Thyroid gland (tissue), 4 donors: ENCODE measurements at regions not wholly inside any gene's neighbourhood (a gene's known extent, or its start where the extent isn't known, plus 50 kb on each side); places are given as distances from the start of the nearest gene placed in this dataset.

Experiments
- DNase-seq, 2 donors: peaks; one replicate each; pipeline ENCODE4 v3.0.0-alpha.2; 2019
- H3K27ac ChIP-seq, 3 donors: fragments of 200-600 bp; sonication (generic); 1 replicate in 2 of 3; 2 replicates in 1 of 3; pipeline ENCODE4 v1.5.1; 2016 to 2019; ENCODE audit warnings: mild to moderate bottlenecking in 1 of 3, moderate library complexity in 1 of 3
- H3K27me3 ChIP-seq: fragments of 200-600 bp; sonication (generic); one replicate; pipeline ENCODE4 v1.5.1; 2019
- H3K36me3 ChIP-seq, 2 donors: fragments of 200-600 bp; sonication (generic); one replicate each; pipeline ENCODE4 v1.5.1; 2016 to 2019
- H3K4me1 ChIP-seq, 2 donors: fragments of 200-600 bp; sonication (generic); one replicate each; pipeline ENCODE4 v1.5.1; 2017 to 2019
- H3K4me3 ChIP-seq, 3 donors: fragments of 200-600 bp; sonication (generic); replicated peaks in 1 of 3; 1 replicate in 2 of 3; 2 replicates in 1 of 3; pipeline ENCODE4 v1.5.1; 2016; ENCODE audit warnings: mild to moderate bottlenecking in 1 of 3
- H3K9me3 ChIP-seq: fragments of 200-600 bp; sonication (generic); one replicate; pipeline ENCODE4 v1.5.1; 2017
- POLR2A ChIP-seq, 2 donors: fragments of 450-650 bp; IDR thresholded peaks; one replicate each; pipeline ENCODE4 v1.6.1; 2017; ENCODE audit warnings: antibody characterized with exemption in 2 of 2, mild to moderate bottlenecking in 2 of 2, moderate library complexity in 1 of 2
- whole genome bisulfite sequencing, 2 donors: methylation state at CpG; one replicate each; pipeline ENCODE4 v1.1.5; 2017; 5-methylcytosine and 5-hydroxymethylcytosine counted together
- intact Hi-C: fragments of 100-400 bp; cut with DNase I; formaldehyde crosslinking; loops from one replicate; pipeline ENCODE4 v1.15.1; 2023
- TF ChIP-seq, protein P1 (sequence below), 6 experiments: fragments of 200-600 bp in 3 of 6; fragments of 450-650 bp in 3 of 6; sonication (generic) in 3 of 6; IDR thresholded peaks; one replicate each; pipeline ENCODE4 v1.5.1; 2016 to 2019; ENCODE audit warnings: antibody characterized with exemption in 6 of 6, mild to moderate bottlenecking in 2 of 6, inconsistent platforms in 1 of 6, moderate library complexity in 1 of 6

DNA sequence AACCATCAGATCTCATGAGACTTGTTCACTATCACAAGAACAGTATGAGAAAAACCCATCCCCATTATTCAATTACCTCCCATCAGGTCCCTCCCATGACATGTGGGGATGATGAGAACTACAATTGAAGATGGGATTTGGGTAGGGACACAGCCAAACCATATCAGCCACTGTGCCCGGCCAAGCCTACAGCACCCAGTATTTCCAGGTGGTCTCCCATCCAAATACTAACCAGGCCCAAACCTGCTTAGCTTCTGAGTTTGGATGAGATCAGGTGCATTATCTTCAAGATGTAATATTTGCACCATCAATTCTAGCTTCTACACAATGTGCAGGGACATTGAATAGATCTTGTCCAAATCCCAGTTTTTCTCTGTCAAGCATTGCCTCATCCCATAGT is 196.9 kb downstream of the BAMBI start:
- Histone ChIP-seq H3K27me3 (no peaks in the 10 kb centered on the region), H3K27ac (no peak overlapping the region), H3K9me3 (no peaks in the 10 kb centered on the region), H3K36me3 (no peaks in the 10 kb centered on the region), H3K4me1 (no peaks in the 10 kb centered on the region), H3K4me3 (no peak overlapping the region)
- 95 to 100% methylated on average over 1 of the region's 1 CpG for WGBS, 2 donors
- intact Hi-C loops = no loop called here
- TF ChIP-seq, protein P1, sequence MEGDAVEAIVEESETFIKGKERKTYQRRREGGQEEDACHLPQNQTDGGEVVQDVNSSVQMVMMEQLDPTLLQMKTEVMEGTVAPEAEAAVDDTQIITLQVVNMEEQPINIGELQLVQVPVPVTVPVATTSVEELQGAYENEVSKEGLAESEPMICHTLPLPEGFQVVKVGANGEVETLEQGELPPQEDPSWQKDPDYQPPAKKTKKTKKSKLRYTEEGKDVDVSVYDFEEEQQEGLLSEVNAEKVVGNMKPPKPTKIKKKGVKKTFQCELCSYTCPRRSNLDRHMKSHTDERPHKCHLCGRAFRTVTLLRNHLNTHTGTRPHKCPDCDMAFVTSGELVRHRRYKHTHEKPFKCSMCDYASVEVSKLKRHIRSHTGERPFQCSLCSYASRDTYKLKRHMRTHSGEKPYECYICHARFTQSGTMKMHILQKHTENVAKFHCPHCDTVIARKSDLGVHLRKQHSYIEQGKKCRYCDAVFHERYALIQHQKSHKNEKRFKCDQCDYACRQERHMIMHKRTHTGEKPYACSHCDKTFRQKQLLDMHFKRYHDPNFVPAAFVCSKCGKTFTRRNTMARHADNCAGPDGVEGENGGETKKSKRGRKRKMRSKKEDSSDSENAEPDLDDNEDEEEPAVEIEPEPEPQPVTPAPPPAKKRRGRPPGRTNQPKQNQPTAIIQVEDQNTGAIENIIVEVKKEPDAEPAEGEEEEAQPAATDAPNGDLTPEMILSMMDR (IDR thresholded peaks at IDR 0.05) = no peak
- TF ChIP-seq POLR2A (IDR thresholded peaks at IDR 0.05) = no peak
- no peak for DNase-seq

DNA sequence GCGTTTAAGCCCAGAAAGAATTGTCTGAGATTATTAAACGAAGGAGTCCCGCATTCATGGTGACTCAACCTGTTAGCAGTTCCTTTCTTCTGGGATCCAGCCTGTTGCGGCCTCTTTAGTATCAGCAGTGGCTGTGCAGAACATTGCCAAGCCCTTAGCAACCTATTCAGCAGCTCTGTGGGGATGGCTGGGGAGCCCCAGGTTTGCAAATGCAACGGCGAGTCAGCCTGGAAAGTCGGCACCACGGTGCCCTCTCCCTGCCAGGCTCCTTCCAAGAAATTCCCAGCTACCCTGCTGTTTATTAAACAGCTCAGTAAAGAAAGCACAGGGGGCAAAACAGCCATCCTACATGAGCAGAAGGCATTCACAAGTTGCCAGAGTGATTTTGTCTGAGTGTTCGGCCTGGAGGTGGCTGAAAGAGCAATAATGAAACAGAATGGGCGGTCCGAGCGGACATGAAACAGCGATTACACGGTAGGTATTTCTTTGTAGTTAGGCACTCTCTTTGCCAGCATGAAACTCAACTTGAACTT is 198.3 kb downstream of the BAMBI start:
- WGBS, 2 donors = 70 to 79% methylated on average over 13 to 14 of the region's 14 CpGs
- TF ChIP-seq, protein P1 (IDR thresholded peaks at IDR 0.05) = no peak
- TF ChIP-seq POLR2A (IDR thresholded peaks at IDR 0.05) = no peak
- intact Hi-C loops = no loop called here

DNA sequence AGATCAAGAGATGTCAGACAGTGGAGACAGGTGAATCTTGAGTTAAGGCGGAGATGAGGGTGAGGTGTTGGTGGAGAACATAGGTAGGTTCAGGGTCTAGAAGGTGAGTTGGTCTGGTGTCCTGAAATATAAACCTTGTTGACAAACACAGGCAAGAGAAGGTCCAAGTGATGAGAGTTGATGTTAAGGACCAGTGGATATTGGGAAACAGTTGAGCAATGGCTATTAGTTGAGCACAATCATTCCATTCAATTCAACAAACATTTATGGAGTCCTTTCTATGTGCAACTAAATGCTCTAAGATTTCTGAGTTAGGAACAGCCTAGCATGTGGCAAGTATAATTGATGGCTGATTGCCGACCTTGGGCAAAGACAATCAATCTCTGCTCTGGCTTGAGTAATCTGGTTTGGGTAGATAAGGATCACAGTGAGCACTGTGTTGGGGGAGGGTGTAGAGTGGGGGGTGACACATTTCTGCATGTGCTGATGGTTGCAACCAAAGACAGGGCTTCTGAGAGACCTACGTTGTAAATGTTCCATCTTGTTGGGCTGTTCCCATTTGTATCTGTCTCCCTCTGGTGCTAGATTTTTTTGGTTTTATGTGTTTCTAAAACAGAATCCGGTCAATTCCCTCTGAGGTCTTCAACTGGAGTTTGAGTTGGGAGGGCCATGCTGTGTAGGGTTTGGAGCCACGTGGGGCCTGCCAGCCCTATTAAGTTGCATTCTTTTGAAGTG is 201.1 kb downstream of the BAMBI start:
- no peaks in the 10 kb centered on the region for H3K36me3 ChIP-seq
- no peak for DNase-seq
- no peaks in the 10 kb centered on the region for H3K4me1 ChIP-seq

More for the DNA sequence above, 198.3 kb downstream of the BAMBI start:
- no peaks in the 10 kb centered on the region for H3K36me3 ChIP-seq
- no peak overlapping the region for H3K27ac ChIP-seq
- no peaks in the 10 kb centered on the region for H3K27me3 ChIP-seq
- DNase-seq = no peak
- H3K4me3 ChIP-seq = no peak overlapping the region
- no peaks in the 10 kb centered on the region for H3K4me1 ChIP-seq
- H3K9me3 ChIP-seq = no peaks in the 10 kb centered on the region

DNA sequence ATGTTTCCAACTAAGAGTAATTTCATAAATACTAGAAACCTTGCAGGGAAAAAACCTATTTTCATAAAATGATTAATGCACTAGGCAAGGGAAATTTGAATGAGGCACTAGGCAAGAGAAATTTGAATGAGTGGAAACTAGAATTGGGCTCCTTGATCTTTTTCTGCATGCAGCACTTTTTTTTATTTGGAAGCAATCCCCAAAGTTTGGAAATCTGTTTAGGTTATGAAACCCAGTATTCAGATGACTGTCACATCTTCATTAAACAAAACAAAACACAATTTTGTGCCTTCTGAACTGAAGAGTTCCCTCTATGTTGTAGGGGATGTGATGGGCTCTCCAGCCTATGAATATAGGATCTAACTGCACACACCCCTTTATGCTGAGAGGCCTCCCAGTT is 201.9 kb downstream of the BAMBI start:
- Histone ChIP-seq H3K4me3 (no peak overlapping the region), H3K4me1 (no peaks in the 10 kb centered on the region), H3K36me3 (no peaks in the 10 kb centered on the region), H3K9me3 (no peaks in the 10 kb centered on the region), H3K27me3 (no peaks in the 10 kb centered on the region), H3K27ac (no peak overlapping the region)
- intact Hi-C loops = no loop called here
- DNase-seq = no peak
- TF ChIP-seq, protein P1 (IDR thresholded peaks at IDR 0.05) = no peak
- no peak for TF ChIP-seq POLR2A (IDR thresholded peaks at IDR 0.05)

More for the DNA sequence above, 201.1 kb downstream of the BAMBI start:
- TF ChIP-seq POLR2A (IDR thresholded peaks at IDR 0.05) = no peak
- TF ChIP-seq, protein P1 (IDR thresholded peaks at IDR 0.05) = no peak
- no peaks in the 10 kb centered on the region for H3K9me3 ChIP-seq
- WGBS, 2 donors = 80 to 91% methylated on average over 5 of the region's 5 CpGs
- H3K27ac ChIP-seq = no peak overlapping the region
- intact Hi-C loops = no loop called here
- H3K27me3 ChIP-seq = no peaks in the 10 kb centered on the region
- H3K4me3 ChIP-seq = no peak overlapping the region

DNA sequence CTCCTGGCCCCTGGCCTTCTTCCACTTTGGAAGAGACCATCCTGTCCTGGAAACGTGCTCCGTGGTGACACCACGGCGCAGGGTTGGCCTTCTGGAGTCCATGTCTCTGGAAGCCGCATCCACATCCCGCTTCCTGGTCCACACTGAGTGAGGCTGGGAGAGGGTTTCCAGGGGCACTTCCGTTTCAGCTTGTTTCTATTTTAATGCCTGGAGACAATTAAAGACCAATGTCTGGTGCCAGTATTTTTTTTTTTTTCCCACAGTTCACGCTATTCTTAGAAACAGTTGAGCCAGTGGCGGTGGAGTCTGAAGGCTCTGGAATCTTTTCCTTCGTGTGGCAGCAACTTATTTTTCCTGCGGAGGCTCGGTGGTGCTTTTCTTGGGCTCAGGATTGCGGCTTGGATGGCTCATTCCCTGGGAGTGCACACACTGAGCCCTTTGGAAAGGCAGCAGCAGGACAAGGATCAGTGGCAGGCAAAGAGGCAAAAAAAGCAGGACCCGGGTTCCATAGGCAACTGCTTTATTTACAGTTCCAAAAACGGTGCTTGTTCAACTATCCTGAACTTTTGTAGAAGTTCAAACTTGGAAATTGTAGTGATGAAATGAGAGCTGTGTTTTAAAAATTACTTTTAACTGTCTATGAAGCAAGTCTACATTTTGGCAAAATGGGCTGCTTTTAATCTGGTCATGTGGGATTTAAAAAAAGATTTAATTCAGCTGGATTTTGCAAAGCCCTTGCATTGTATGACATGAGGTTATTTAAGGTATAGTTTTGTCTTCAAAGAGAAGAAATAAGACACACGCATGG is 202.8 kb downstream of the BAMBI start:
- H3K27ac ChIP-seq = no peak overlapping the region
- intact Hi-C loops = no loop called here
- 67 to 69% methylated on average over 16 of the region's 16 CpGs for WGBS, 2 donors
- H3K36me3 ChIP-seq = no peaks in the 10 kb centered on the region
- no peaks in the 10 kb centered on the region for H3K9me3 ChIP-seq
- H3K4me3 ChIP-seq = no peak overlapping the region
- no peak for DNase-seq
- H3K27me3 ChIP-seq = no peaks in the 10 kb centered on the region
- TF ChIP-seq, protein P1 (IDR thresholded peaks at IDR 0.05) = no peak
- no peak for TF ChIP-seq POLR2A (IDR thresholded peaks at IDR 0.05)
- no peaks in the 10 kb centered on the region for H3K4me1 ChIP-seq
